ENCODE measurements at regions not wholly inside any gene's neighbourhood (a gene's known extent, or its start where the extent isn't known, plus 50 kb on each side); places are given as distances from the start of the nearest gene placed in this dataset.
"Not testable (repeated sequence)": the region's sequence is repeated elsewhere in the genome, so short reads cannot be mapped to it uniquely, and the experiment has no call there.

GRCh38 chr1:67545364-67545763 lies 115.2 kb upstream of the SERBP1 start:
- Mint-ChIP-seq H3K9me3 (no peaks in the 10 kb centered on the region), H3K27me3 (ENCODE audit: low read depth) (no peaks in the 10 kb centered on the region; the same call in none of the 2 replicates), H3K36me3 (no peaks in the 10 kb centered on the region), H3K27ac (no peak overlapping the region), H3K4me3 (no peak overlapping the region), H3K4me1 (no peaks in the 10 kb centered on the region)
- DNase-seq (ENCODE audit: low spot score), result no peak
- POLR2A ChIA-PET, result no interaction called here
- ATAC-seq, result no peak
- TF ChIP-seq SOX15 (CRISPR knock-in tag; IDR thresholded peaks at IDR 0.05), result no peak
- CTCF ChIA-PET, result interaction anchor here (0.7 to 1.9 kb wide), 4 partner anchors 10 to 215 kb away, joined by 4 to 7 read pairs (median 6); no protein-coding TSS in a partner anchor

GRCh38 chr1:67551375-67551774 lies 121.2 kb upstream of the SERBP1 start:
- Mint-ChIP-seq H3K36me3 (no peaks in the 10 kb centered on the region), H3K4me3 (no peak overlapping the region), H3K27ac (no peak overlapping the region), H3K27me3 (ENCODE audit: low read depth) (no peaks in the 10 kb centered on the region; the same call in 1 of the 2 replicates), H3K4me1 (peaks cover 3% of the 10 kb centered on the region; the same call in 1 of the 2 replicates), H3K9me3 (no peaks in the 10 kb centered on the region)
- DNase-seq (ENCODE audit: low spot score), result no peak
- TF ChIP-seq CREM (CRISPR knock-in tag; IDR thresholded peaks at IDR 0.05) (no peak), SOX15 (CRISPR knock-in tag; IDR thresholded peaks at IDR 0.05) (no peak), NR1H2 (CRISPR knock-in tag; IDR thresholded peaks at IDR 0.05) (no peak), ZNF423 (CRISPR knock-in tag; IDR thresholded peaks at IDR 0.05) (no peak), ZNF425 (CRISPR knock-in tag; conservative IDR thresholded peaks at IDR 0.05) (no peak), RELA (CRISPR knock-in tag; IDR thresholded peaks at IDR 0.05; ENCODE audit: borderline replicate concordance) (no peak), CBFB (CRISPR knock-in tag; IDR thresholded peaks at IDR 0.05; ENCODE audit: low read depth) (no peak), MYBL2 (CRISPR knock-in tag; IDR thresholded peaks at IDR 0.05) (no peak), FOXP1 (CRISPR knock-in tag; IDR thresholded peaks at IDR 0.05; ENCODE audit: borderline replicate concordance) (no peak), OVOL2 (CRISPR knock-in tag; IDR thresholded peaks at IDR 0.05; ENCODE audit: borderline replicate concordance) (no peak), ZNF317 (CRISPR knock-in tag; IDR thresholded peaks at IDR 0.05; ENCODE audit: borderline replicate concordance, low read depth) (no peak), ATF3 (CRISPR knock-in tag; conservative IDR thresholded peaks at IDR 0.05) (no peak), ESRRA (CRISPR knock-in tag; IDR thresholded peaks at IDR 0.05; ENCODE audit: borderline replicate concordance) (no peak), USF1 (CRISPR knock-in tag; IDR thresholded peaks at IDR 0.05) (no peak)
- ChIA-PET POLR2A (no interaction called here), CTCF (interaction anchor here (1.4 to 2.0 kb wide), 3 partner anchors 11 to 209 kb away, joined by 4 to 9 read pairs (median 8); no protein-coding TSS in a partner anchor)
- ATAC-seq, result no peak

- Mint-ChIP-seq H3K4me3 (no peak overlapping the region), H3K27me3 (ENCODE audit: low read depth) (no peaks in the 10 kb centered on the region; the same call in 1 of the 2 replicates)
- POLR2A ChIA-PET, result no interaction called here
These were observed 122.1 kb upstream of the SERBP1 start for GRCh38 chr1:67552336-67552759.

GRCh38 chr1:67554204-67554603 lies 124.0 kb upstream of the SERBP1 start:
- CTCF ChIA-PET, result interaction anchor here (1.1 kb wide), 1 partner anchor 30 kb away, joined by 3 read pairs; no protein-coding TSS in a partner anchor
- H3K9me3 Mint-ChIP-seq; ATAC-seq; H3K27ac Mint-ChIP-seq; H3K4me1 Mint-ChIP-seq; DNase-seq (ENCODE audit: low spot score); H3K36me3 Mint-ChIP-seq; H3K4me3 Mint-ChIP-seq; H3K27me3 Mint-ChIP-seq (ENCODE audit: low read depth): not testable (repeated sequence)
- POLR2A ChIA-PET, result interaction anchor here (0.6 kb wide), 1 partner anchor 132 kb away, joined by 3 read pairs; no protein-coding TSS in a partner anchor

More at GRCh38 chr1:67552336-67552759, 122.1 kb upstream of the SERBP1 start:
- no peak for TF ChIP-seq EMX1 (CRISPR knock-in tag; IDR thresholded peaks at IDR 0.05)
- TF ChIP-seq USF2 (CRISPR knock-in tag; IDR thresholded peaks at IDR 0.05), result peak; percentile 25; the same call in 1 of the 2 replicates
- CTCF ChIA-PET, result interaction anchor here (1.0 to 2.0 kb wide), 4 partner anchors 10 to 208 kb away, joined by 3 to 9 read pairs (median 6); no protein-coding TSS in a partner anchor
- ATAC-seq, result peak; percentile 83
- peaks cover 3% of the 10 kb centered on the region; the same call in 1 of the 2 replicates for H3K4me1 Mint-ChIP-seq
- no peaks in the 10 kb centered on the region for H3K36me3 Mint-ChIP-seq
- H3K27ac Mint-ChIP-seq, result no peak overlapping the region
- DNase-seq (ENCODE audit: low spot score), result no peak
- no peaks in the 10 kb centered on the region for H3K9me3 Mint-ChIP-seq
